Mesenteric fat pad (tissue), 1 donor: ENCODE measurements at regions not wholly inside any gene's neighbourhood (a gene's known extent, or its start where the extent isn't known, plus 50 kb on each side); places are given as distances from the start of the nearest gene placed in this dataset.

Experiments used
- DNase-seq: peaks from one replicate; pipeline ENCODE4 v3.0.0-alpha.2; 2020; ENCODE audit warnings: low spot score
- donor health status: DM: yes; HTN: yes; CAD: no.

- DNase-seq, result no peak
Measured at GRCh38 chr7:25314094-25314730, 85.9 kb upstream of the NPVF start.

- DNase-seq, result no peak
Measured at GRCh38 chr7:25314731-25315267, 86.5 kb upstream of the NPVF start.

GRCh38 chr7:25316366-25316765, 88.1 kb upstream of the NPVF start:
- DNase-seq, result no peak

- no peak for DNase-seq
Measured at GRCh38 chr7:25318047-25318446, 89.8 kb upstream of the NPVF start.

- no peak for DNase-seq
Measured at GRCh38 chr7:25319707-25320106, 91.4 kb upstream of the NPVF start.

- no peak for DNase-seq
Measured at GRCh38 chr7:25320791-25321190, 92.5 kb upstream of the NPVF start.

GRCh38 chr7:25321424-25321823, 93.1 kb upstream of the NPVF start:
- no peak for DNase-seq

GRCh38 chr7:25322473-25322872, 94.2 kb upstream of the NPVF start:
- DNase-seq, result no peak

- no peak for DNase-seq
Measured at GRCh38 chr7:25325186-25325757, 97.0 kb upstream of the NPVF start.

- no peak for DNase-seq
Measured at GRCh38 chr7:25326501-25327156, 98.3 kb upstream of the NPVF start.

GRCh38 chr7:25329815-25330214, 101.5 kb upstream of the NPVF start:
- DNase-seq, result no peak

- no peak for DNase-seq
Measured at GRCh38 chr7:25333296-25333928, 105.1 kb upstream of the NPVF start.

- DNase-seq, result no peak
Measured at GRCh38 chr7:25347360-25348066, 119.2 kb upstream of the NPVF start.

GRCh38 chr7:25348104-25348503, 119.8 kb upstream of the NPVF start:
- DNase-seq, result no peak

- DNase-seq, result no peak
Measured at GRCh38 chr7:25349283-25350017, 121.2 kb upstream of the NPVF start.

GRCh38 chr7:25350041-25350440, 121.8 kb upstream of the NPVF start:
- DNase-seq, result no peak

- DNase-seq, result no peak
Measured at GRCh38 chr7:25351761-25352160, 123.5 kb upstream of the NPVF start.

- no peak for DNase-seq
Measured at GRCh38 chr7:25353196-25353595, 124.9 kb upstream of the NPVF start.

GRCh38 chr7:25353732-25354131, 125.4 kb upstream of the NPVF start:
- DNase-seq, result no peak

GRCh38 chr7:25356534-25357151, 128.4 kb upstream of the NPVF start:
- no peak for DNase-seq
